PFSK-1 (cell line): ENCODE measurements at regions not wholly inside any gene's neighbourhood (a gene's known extent, or its start where the extent isn't known, plus 50 kb on each side); places are given as distances from the start of the nearest gene placed in this dataset.

Source experiments
- FOXP2 ChIP-seq: optimal IDR thresholded peaks from 2 replicates; pipeline ENCODE3; 2011; ENCODE audit warnings: borderline replicate concordance, control low read depth, inconsistent platforms; ENCODE audit not compliant: insufficient read depth; ENCODE audit errors: extremely low read length, extremely low read depth
- POLR2AphosphoS5 ChIP-seq: IDR thresholded peaks from 2 replicates; pipeline ENCODE4 v1.6.1; 2012; ENCODE audit warnings: low read depth, mild to moderate bottlenecking, control low read depth, low read length, moderate library complexity
- SIN3A ChIP-seq: IDR thresholded peaks from 2 replicates; pipeline ENCODE4 v1.6.1; 2012; ENCODE audit warnings: mild to moderate bottlenecking, low read length, moderate library complexity, borderline replicate concordance; ENCODE audit not compliant: insufficient read depth

DNA sequence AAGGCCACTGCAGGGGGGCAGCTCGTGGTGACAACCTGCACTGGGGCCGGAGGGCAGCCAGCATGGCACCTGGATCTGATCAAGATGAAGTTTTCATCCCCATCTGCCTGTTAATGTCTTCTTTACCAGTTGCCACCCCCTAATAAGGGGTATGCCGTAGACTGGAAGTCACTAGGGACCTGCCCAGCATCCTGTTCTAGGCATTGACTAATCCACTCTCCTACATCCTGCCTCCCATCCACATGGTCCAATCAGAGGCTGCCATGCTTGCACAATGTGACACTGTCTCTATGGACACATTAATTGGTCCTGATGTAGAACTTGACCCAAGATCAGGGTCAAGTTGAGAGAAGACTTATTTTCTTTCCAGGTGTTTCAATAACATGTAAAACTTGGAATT, 95.1 kb upstream of the LCLAT1 start:
- TF ChIP-seq SIN3A (no peak), POLR2AphosphoS5 (no peak), FOXP2 (no peak)
